ENCODE measurements at regions not wholly inside any gene's neighbourhood (a gene's known extent, or its start where the extent isn't known, plus 50 kb on each side); places are given as distances from the start of the nearest gene placed in this dataset.

DNA sequence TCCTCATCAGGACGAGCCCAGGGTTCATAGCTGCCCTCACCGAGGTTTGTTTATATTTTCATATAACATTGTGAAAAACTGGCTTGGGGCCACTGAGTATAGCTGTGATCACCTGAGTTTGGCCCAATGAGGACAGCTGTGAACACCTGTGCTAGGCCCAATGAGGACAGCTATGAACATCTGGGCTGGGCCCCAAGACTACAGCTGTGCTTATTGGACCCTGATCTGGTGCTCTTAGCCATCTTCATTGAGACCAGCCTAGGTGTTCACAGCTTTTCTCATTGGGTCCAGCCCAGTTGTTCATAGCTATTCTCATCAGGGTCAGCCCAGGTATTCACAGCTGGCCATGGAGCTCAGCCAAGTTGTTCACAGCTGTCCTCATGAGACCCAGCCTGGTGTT is 1167.3 kb downstream of the UQCRFS1 start:
- no peak for DNase-seq
- intact Hi-C loops (cut with DNase I), result no loop called here

DNA sequence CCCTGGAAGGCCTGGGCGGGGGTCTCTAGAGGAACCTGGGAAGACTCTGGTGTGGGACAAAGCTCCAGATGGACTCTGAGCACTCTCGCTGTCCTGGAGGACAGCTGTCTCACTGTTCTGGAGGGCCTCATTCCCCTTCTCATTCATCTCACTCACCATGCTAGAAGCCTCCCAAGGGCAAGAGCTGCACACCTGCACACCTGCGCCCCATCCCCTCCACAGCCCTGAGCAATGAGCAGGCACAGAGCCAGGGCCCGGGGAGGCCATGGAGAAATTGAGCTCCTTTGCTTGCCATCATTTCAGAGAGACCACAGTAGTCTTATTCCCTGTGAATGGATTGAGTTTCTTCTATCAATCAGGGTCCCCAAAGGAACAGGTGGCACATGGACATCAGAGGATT is 1168.5 kb downstream of the UQCRFS1 start:
- intact Hi-C loops (cut with DNase I), result no loop called here
- DNase-seq, result no peak

- no peak for DNase-seq
- intact Hi-C loops (cut with DNase I), result no loop called here
These were observed 1170.4 kb downstream of the UQCRFS1 start for GRCh38 chr19:28042516-28042915.

DNA sequence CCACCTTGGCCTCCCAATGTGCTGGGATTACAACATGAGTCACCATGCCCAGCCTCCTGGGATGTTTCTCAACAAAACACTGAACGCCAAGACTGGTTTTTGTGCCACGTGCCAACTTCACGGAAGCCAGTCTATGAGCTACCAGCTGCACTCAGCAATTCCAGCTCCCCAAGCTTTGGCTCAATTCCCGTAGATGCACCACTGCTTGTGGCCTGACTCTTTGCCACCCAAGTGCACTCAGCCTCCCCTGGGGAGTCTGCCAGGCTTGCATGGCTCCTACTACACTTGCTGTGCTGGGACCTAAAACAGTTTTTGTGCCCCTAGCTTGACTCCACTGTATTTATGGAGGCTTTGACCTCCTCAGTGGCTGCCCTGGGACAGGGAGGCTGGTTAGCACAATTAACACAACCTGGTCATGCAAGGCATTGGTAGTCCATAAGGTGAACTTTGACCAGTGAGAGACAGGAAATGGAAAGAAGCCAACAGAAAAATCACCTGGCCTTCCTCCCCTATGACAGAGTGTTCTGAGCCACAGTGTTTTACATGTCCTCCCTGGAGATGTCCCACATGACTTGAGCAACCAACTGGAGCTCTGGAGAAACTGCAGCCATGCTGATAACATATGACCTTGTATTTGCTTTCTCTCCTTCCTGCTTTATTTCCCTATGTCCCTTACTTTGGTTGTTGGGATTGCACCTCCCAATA is 1173.1 kb downstream of the UQCRFS1 start:
- intact Hi-C loops (cut with DNase I), result no loop called here
- DNase-seq, result no peak

DNA sequence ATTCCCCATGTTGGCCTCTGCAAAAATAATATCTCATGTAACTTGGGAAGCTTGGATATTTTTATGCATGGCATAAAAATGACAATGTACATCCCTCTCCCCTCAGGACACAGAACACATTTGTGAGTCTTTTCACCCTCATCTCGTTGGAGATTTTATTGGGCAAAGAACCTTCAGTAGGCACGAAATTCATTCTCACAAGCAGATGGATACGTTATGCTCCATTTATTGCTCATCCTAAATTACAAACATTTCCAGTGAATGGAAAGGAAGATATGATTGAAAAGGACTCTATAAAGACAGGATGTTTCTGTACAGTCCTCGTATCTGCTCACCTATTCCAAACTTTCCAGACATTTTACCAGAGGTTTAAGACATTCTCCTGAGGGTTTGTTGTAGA is 1175.8 kb downstream of the UQCRFS1 start:
- intact Hi-C loops (cut with DNase I), result no loop called here
- DNase-seq, result no peak

DNA sequence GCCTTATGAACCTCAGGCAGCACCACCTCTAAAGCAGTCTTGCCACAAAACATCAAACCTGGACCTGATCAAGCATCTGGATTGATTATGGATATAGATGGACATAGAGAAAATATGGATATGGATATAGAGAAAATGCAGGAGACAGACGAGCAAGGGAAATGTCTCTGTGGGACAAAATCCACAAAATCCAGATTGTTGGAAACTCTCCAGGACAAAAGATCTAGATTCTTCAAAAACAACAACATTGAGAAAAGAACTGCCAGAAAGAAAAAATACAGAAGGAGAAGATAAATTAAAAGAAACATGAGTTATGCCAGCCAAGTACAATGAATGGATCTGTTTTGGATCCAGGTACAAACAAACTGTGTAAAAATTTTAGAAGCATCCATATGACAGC is 1176.5 kb downstream of the UQCRFS1 start:
- no peak for DNase-seq
- intact Hi-C loops (cut with DNase I), result no loop called here

DNA sequence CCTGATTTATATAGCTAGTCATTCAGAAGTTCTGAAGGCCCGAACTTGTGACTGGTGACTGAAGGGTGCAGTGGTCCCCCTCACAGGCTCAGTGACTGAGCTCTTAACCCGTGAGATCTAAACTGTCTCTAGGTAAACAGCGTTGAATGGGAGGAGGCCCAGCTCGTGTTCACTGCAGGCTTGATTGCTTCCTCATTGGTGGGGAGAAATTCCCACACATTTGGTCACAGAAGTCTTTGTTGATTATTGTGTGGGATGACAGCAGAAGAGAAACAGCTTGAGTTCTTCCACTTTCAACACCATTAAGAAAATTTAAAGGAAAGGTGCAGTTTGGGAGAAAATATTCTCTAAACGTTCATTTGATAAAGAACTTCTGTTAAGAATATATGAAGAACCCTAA is 1178.0 kb downstream of the UQCRFS1 start:
- intact Hi-C loops (cut with DNase I), result no loop called here
- no peak for DNase-seq

- no peak for DNase-seq
- intact Hi-C loops (cut with DNase I), result no loop called here
These were observed 1184.0 kb downstream of the UQCRFS1 start for GRCh38 chr19:28028881-28029444.

- intact Hi-C loops (cut with DNase I), result no loop called here
- DNase-seq, result no peak
These were observed 1185.8 kb downstream of the UQCRFS1 start for GRCh38 chr19:28027116-28027515.

DNA sequence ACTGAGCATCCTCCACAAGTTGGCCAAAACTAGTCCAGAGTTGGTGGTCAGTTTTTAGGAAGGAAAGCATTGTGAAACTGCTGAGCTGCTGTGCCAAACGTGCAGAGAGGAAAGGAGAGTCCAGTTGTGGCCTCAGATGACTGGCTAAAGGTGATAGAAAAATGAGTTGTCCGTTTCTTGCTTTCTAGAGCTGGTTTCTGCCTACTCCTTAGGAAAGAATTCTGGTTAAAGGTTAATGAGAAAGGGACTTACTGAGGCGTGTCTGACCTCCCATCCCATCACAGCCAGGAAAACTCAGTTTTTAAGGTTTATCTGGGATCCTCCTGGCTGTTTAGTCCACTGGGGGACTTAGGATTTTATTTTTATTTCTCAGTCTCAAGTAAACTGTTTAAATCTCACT is 1186.3 kb downstream of the UQCRFS1 start:
- intact Hi-C loops (cut with DNase I), result no loop called here
- DNase-seq, result no peak

DNA sequence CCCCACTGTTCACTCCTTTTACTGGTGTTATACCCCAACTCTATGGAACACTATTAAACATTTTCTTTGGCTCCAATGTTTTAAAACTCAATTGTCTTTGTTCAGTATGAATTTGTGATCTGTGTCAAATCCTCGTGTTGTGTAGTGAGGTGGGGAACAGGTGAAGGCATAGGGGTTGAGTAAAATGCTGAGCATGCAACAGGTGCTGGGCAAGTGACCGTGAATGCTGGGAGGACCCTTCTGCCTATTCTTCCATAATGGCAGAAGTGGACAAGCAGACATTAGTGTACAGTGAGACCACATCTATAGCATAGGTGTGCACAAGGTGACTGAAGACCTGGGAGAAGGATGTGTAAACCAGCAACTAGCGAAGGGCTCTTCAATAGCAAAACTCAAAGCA is 1188.0 kb downstream of the UQCRFS1 start:
- intact Hi-C loops (cut with DNase I), result no loop called here
- DNase-seq, result no peak

DNA sequence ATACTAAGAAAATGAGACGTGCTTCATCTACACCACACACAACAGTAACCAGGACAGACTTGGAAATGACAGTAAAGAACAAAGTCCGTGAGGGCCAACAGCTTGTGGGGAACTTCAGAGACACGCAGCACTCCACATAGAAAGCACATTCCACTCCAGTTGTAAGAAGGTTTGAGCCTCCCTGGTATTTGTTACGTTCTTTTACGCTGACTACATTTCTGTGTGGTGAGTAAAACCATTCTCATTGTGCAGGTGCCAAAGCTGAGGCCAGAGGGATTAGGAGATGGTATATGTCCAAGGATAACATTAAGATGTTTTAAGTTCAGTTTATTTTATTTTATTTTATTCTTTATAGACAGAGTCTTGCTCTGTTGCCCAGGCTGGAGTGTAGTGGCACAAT is 1189.9 kb downstream of the UQCRFS1 start:
- DNase-seq, result no peak
- intact Hi-C loops (cut with DNase I), result no loop called here

GRCh38 chr19:28022506-28022905 is 1190.4 kb downstream of the UQCRFS1 start:
- no peak for DNase-seq
- intact Hi-C loops (cut with DNase I), result no loop called here

DNA sequence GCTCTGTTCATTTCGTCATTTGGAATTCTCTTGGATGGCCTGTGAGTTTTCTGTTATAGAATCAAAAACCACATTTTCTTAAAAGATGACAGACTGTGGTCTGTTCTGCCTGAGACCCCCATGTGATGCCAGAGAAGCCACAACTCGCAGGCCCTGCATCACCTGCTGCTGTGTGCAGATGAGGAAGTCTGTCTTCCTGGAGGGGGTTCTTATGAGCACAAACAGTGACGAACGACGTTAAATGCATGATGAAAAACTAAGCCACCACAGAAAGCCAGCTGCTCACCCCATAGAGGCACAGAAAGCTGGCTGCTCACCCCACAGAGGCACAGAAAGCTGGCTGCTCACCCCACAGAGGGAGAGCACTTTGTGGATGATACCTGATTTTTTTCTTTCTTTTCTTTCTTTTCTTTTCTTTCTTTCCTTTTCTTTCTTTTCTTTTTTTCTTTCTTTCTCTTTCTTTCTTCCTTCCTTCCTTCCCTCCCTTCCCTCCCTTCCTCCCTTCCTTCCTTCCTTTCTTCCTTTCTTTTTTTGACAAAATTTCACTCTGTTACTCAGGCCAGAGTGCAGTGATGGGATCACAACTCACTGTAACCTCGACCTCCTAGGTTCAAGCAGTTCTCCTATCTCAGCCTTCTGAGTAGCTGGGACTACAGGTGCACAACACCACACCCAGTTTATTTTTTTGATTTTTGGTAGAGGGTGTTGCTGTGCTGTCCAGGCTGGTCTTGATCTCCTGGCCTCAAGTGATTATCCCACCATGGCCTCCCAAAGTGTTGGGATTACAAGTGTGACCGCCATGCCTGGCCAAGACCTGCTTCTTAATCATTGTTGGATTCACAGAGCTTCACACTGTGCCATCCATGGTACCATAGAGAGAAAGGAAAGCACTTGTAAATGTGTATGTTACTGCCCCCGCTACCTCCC is 1191.4 kb downstream of the UQCRFS1 start:
- intact Hi-C loops (cut with DNase I), result no loop called here
- DNase-seq, result no peak

GRCh38 chr19:28020619-28021258 is 1192.2 kb downstream of the UQCRFS1 start:
- intact Hi-C loops (cut with DNase I), result no loop called here
- DNase-seq, result no peak

DNA sequence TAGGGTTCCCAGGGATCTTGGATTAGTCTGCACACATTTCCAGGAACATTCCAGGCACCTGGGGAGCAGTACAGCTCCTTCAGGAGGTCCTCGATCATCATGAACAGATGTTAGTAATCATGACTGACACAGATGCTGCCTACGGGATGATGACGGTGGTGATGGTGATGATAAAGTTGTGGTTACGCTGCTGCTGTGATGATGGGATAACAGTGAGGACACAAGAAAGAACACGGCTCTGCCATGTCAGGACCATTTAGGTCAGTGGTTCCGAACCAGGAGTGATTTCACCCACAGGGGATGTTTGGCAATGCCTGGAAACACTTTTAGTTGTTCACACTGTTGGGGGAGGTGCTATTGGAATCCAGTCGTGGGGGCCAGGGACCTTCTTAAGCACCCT is 1193.0 kb downstream of the UQCRFS1 start:
- intact Hi-C loops (cut with DNase I), result no loop called here
- DNase-seq, result no peak

DNA sequence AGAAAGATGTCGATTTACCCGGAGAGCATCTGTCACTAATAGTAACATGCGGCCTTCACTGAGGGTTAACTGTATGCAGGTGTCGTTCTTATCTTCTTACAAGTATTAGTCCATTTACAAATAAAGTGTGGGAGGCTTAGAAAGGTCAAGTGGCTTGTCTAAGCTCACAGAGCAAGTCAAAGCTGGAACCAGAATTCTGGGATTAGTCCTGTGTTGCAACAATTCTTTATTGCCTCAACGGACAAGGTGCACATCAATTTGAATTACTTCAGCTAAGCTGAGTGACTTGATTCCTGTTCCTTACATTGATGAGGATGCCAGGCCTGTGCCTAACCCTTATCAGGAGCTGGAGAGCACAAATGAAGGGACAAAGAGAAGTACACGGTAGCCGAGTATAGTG is 1193.6 kb downstream of the UQCRFS1 start:
- intact Hi-C loops (cut with DNase I), result no loop called here
- no peak for DNase-seq

DNA sequence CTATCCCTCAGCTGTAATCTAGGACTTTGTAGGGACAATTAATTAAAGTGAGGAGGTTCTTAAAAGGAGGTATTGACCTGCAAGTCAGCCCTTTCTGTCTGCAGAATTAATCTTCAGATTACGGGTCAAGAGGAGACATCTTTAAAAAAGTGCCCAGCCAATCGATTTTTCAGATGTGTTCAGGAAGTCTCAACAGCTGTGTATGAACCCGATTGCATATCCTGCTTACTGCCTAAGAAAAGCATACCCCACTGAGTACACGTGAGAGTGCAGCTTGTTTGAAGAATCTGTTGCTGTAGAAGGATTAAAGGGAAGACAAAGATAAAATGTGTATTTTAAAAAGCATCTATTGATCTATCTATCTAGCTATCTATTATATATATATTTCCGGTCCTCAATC is 1194.5 kb downstream of the UQCRFS1 start:
- DNase-seq, result no peak
- intact Hi-C loops (cut with DNase I), result no loop called here

DNA sequence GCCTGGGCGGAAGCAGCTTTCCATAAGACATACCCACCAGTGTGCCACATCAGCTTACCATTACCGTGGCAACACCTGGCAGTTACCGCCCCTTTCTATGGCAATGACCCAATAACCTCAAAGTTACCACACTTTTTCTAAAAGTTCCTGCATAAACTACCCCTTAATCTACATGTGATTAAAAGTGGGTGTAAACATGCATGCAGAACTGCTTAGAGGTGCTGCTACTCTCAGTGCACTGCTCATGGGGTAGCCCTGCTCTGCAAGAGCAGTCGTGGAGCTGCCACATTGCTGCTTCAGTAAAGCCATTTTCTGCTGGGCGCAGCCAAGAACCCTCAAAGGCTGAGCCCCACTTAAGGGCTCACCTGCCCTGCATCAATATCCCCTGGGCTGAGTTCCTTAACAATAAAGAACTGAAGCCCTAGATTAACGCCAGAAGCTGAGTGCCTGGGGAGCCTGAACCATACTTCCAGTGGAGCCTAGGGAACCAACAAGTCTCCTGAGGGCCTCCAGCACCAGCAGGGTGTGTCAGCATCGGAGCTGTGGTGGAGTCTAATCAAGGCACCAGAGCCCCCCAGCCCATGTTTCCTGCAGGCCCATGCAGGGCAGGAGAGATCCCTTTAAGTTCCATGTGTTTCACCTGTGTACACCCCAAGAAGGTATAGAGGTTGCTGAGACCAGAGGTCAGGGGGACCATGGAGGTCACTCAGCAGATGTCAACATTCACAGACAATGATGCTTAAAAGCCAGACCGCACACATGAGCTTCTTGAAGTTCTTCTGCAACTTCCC is 1198.1 kb downstream of the UQCRFS1 start:
- intact Hi-C loops (cut with DNase I), result no loop called here
- no peak for DNase-seq

GRCh38 chr19:28012361-28012760 is 1200.6 kb downstream of the UQCRFS1 start:
- no peak for DNase-seq
- intact Hi-C loops (cut with DNase I), result no loop called here
